ENCODE measurements at regions not wholly inside any gene's neighbourhood (a gene's known extent, or its start where the extent isn't known, plus 50 kb on each side); places are given as distances from the start of the nearest gene placed in this dataset.

DNA sequence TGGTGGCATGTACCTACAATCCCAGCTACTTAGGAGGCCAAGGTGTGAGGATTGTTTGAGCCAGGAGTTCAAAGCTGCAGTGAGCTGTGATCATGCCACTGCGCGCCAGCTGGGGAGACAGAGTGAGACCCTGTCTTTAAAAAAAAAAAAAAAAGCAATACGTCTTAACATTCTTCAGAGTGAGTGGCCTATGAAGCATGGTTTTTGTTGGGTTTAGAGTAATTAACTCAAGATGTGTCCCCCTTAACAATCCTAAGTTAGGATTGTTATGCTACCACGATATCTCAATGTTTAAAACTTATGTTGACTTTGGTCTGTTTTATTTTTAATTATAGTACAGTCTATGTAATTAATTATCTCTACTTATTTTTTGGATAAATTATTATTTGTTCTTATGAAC, 156.1 kb downstream of the HIPK3 start:
- TF ChIP-seq, protein P1, sequence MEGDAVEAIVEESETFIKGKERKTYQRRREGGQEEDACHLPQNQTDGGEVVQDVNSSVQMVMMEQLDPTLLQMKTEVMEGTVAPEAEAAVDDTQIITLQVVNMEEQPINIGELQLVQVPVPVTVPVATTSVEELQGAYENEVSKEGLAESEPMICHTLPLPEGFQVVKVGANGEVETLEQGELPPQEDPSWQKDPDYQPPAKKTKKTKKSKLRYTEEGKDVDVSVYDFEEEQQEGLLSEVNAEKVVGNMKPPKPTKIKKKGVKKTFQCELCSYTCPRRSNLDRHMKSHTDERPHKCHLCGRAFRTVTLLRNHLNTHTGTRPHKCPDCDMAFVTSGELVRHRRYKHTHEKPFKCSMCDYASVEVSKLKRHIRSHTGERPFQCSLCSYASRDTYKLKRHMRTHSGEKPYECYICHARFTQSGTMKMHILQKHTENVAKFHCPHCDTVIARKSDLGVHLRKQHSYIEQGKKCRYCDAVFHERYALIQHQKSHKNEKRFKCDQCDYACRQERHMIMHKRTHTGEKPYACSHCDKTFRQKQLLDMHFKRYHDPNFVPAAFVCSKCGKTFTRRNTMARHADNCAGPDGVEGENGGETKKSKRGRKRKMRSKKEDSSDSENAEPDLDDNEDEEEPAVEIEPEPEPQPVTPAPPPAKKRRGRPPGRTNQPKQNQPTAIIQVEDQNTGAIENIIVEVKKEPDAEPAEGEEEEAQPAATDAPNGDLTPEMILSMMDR (IDR thresholded peaks at IDR 0.05; ENCODE audit: low read depth, low read length), result no peak
- no peak for DNase-seq (ENCODE audit: low read depth in 2 of 2)
- no peak overlapping the region for H3K4me3 ChIP-seq (replicated peaks in 1 of 2; ENCODE audit: low read depth in 2 of 2, low read length in 2 of 2)

DNA sequence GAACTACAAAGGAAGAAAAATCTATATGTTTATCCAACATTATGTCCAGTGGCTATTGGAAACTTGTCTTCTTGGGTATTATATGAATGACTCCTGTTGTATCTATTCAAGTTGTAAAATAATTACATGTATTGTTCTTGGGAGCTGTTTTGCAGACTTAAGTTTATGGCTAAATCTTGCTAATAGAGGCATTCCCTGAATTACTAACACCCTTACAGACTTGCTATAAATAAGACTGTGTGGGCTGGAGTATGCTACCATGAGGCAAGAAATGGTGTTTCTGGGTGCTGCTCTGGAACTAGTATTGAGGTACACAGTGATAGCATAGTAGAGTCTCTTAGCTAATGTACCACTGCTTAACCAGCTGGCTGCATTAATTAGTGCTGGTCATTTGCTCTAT, 155.1 kb downstream of the HIPK3 start:
- TF ChIP-seq, protein P1 (IDR thresholded peaks at IDR 0.05; ENCODE audit: low read depth, low read length), result no peak
- no peak for DNase-seq (ENCODE audit: low read depth in 2 of 2)
- H3K4me3 ChIP-seq (replicated peaks in 1 of 2; ENCODE audit: low read depth in 2 of 2, low read length in 2 of 2), result no peak overlapping the region

DNA sequence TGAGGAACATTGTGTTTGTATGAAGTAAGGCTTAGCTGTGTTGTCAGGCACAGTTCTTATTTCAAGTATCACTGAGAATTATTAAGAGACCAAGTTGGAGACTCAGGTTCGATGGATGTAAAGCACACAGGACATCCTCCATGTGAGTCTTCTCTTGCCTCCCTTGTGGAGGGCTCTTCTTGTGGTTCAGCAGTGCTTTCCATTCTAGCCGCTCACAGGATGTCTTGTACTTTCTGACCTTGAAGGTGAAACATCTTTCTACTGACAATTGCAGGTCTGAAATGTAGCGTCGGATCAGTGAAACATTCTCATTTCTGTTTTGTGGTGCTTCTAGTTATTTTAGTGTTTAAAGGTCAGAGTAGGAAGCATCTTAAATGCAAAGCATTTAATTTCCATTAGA, 154.6 kb downstream of the HIPK3 start:
- TF ChIP-seq, protein P1 (IDR thresholded peaks at IDR 0.05; ENCODE audit: low read depth, low read length), result no peak
- H3K4me3 ChIP-seq (replicated peaks in 1 of 2; ENCODE audit: low read depth in 2 of 2, low read length in 2 of 2), result no peak overlapping the region
- DNase-seq (ENCODE audit: low read depth in 2 of 2), result no peak

DNA sequence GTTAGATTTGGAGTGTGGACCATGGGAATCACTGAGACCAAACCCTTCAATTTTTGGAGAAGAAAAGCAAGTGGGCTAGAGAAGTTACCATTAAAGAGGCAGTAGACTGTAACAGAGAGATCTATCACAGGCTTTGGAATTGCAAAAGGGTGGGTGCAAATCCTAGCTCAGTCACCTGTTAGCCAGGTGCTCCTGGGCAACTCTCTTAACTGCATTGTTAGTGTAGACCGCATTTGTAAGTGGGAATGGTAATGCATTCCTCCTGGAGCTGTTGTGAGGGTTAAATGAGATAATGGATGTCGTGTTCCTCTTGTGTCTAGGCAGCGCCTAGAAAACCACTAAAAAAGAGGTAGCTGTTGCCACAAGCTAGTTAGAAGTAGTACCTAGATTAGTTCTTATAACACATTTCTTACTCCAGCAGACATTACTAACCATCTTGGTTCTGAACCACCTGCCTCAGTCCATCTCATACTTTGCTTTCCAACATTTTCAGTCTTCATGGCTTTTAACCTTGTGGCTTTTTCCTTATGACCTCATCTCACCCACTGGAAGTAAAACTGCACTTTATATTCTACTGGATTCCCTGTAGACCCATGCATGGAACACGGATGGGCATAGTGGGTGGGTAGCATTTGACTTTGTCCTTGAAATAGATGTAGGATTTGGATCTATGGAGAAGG, 153.0 kb downstream of the HIPK3 start:
- TF ChIP-seq, protein P1 (IDR thresholded peaks at IDR 0.05; ENCODE audit: low read depth, low read length), result no peak
- H3K4me3 ChIP-seq (replicated peaks in 1 of 2; ENCODE audit: low read depth in 2 of 2, low read length in 2 of 2), result no peak overlapping the region
- no peak for DNase-seq (ENCODE audit: low read depth in 2 of 2)
